Esophagus muscularis mucosa (tissue), 4 donors: ENCODE measurements at regions not wholly inside any gene's neighbourhood (a gene's known extent, or its start where the extent isn't known, plus 50 kb on each side); places are given as distances from the start of the nearest gene placed in this dataset.

Experiments used
- DNase-seq: peaks from one replicate; pipeline ENCODE4 v3.0.0-alpha.2; 2017; ENCODE audit errors: extremely low spot score
- H3K27ac ChIP-seq, 4 donors: fragments of 200-600 bp; sonication (generic); replicated peaks in 1 of 4; 1 replicate in 3 of 4; 2 replicates in 1 of 4; pipeline ENCODE4 v1.5.1; 2016 to 2019; ENCODE audit warnings: mild to moderate bottlenecking in 1 of 4
- H3K27me3 ChIP-seq, 4 donors: fragments of 200-600 bp; sonication (generic); one replicate each; pipeline versions ENCODE4 v1.5.1 to v1.6.0; 2016 to 2019
- H3K36me3 ChIP-seq, 4 donors: fragments of 200-600 bp; sonication (generic); one replicate each; pipeline ENCODE4 v1.5.1; 2016 to 2019
- H3K4me1 ChIP-seq, 4 donors: fragments of 200-600 bp; sonication (generic); one replicate each; pipeline ENCODE4 v1.5.1; 2016 to 2019
- H3K4me3 ChIP-seq, 4 donors: fragments of 200-600 bp; sonication (generic); 1 replicate in 2 of 4; 2 replicates in 2 of 4; pipeline ENCODE4 v1.5.1; 2016 to 2019; ENCODE audit warnings: mild to moderate bottlenecking in 4 of 4, moderate library complexity in 1 of 4
- H3K9me3 ChIP-seq, 4 donors: fragments of 200-600 bp; sonication (generic); 1 replicate in 3 of 4; 2 replicates in 1 of 4; pipeline ENCODE4 v1.5.1; 2016 to 2019
- CTCF ChIP-seq, 3 experiments: fragments of 200-600 bp in 2 of 3; fragments of 450-650 bp in 1 of 3; sonication (generic) in 2 of 3; IDR thresholded peaks; one replicate each; pipeline ENCODE4 v1.5.1; 2017 to 2019; ENCODE audit warnings: antibody characterized with exemption in 3 of 3, mild to moderate bottlenecking in 2 of 3, moderate library complexity in 1 of 3
- EP300 ChIP-seq: sonication (generic); formaldehyde crosslinking; IDR thresholded peaks from one replicate; pipeline ENCODE4 v1.6.1; 2017; ENCODE audit warnings: antibody characterized with exemption
- POLR2A ChIP-seq: fragments of 450-650 bp; IDR thresholded peaks from one replicate; pipeline ENCODE4 v1.6.1; 2017; ENCODE audit warnings: antibody characterized with exemption, moderate library complexity, mild to moderate bottlenecking, low read depth
- POLR2AphosphoS5 ChIP-seq, 2 donors: sonication (generic); formaldehyde crosslinking; IDR thresholded peaks; one replicate each; pipeline ENCODE4 v1.6.1; 2017; ENCODE audit warnings: antibody characterized with exemption in 2 of 2
- WGBS: methylation state at CpG from one replicate; pipeline ENCODE4 v1.1.5; 2018; 5-methylcytosine and 5-hydroxymethylcytosine counted together
- intact Hi-C: fragments of 100-400 bp; cut with DNase I; formaldehyde crosslinking; loops from one replicate; pipeline ENCODE4 v1.15.1; 2023

- Histone ChIP-seq H3K4me3 (no peak overlapping the region), H3K9me3 (no peaks in the 10 kb centered on the region), H3K4me1 (no peaks in the 10 kb centered on the region), H3K27me3 (no peaks in the 10 kb centered on the region), H3K36me3 (no peaks in the 10 kb centered on the region), H3K27ac (no peak overlapping the region)
- intact Hi-C loops, result no loop called here
- 87% methylated on average over 8 of the region's 8 CpGs for WGBS
- TF ChIP-seq POLR2AphosphoS5 (IDR thresholded peaks at IDR 0.05), result no peak
- TF ChIP-seq CTCF (IDR thresholded peaks at IDR 0.05), result no peak
- TF ChIP-seq POLR2A, result no peak
- TF ChIP-seq EP300, result no peak
- no peak for DNase-seq
Observed at GRCh38 chrX:45889471-45889870, 655.8 kb downstream of the ZNF674 start.

- TF ChIP-seq EP300, result no peak
- TF ChIP-seq POLR2A, result no peak
- no peak for TF ChIP-seq POLR2AphosphoS5 (IDR thresholded peaks at IDR 0.05)
- no peak for TF ChIP-seq CTCF (IDR thresholded peaks at IDR 0.05)
- H3K4me1 ChIP-seq, result no peaks in the 10 kb centered on the region
- no peak for DNase-seq
- H3K4me3 ChIP-seq, result no peak overlapping the region
- H3K27ac ChIP-seq, result no peak overlapping the region
- intact Hi-C loops, result no loop called here
- H3K27me3 ChIP-seq, result no peaks in the 10 kb centered on the region
- H3K36me3 ChIP-seq, result no peaks in the 10 kb centered on the region
- H3K9me3 ChIP-seq, result no peaks in the 10 kb centered on the region
Observed at GRCh38 chrX:45888518-45888917, 656.7 kb downstream of the ZNF674 start.

GRCh38 chrX:45885931-45886330, 659.3 kb downstream of the ZNF674 start:
- DNase-seq, result no peak
- no peaks in the 10 kb centered on the region for H3K4me1 ChIP-seq
- no peak overlapping the region for H3K4me3 ChIP-seq
- no peaks in the 10 kb centered on the region for H3K9me3 ChIP-seq
- no peaks in the 10 kb centered on the region for H3K36me3 ChIP-seq
- no peak overlapping the region for H3K27ac ChIP-seq
- intact Hi-C loops, result no loop called here
- no peaks in the 10 kb centered on the region for H3K27me3 ChIP-seq
- no peak for TF ChIP-seq POLR2AphosphoS5 (IDR thresholded peaks at IDR 0.05)
- TF ChIP-seq EP300, result no peak
- no peak for TF ChIP-seq CTCF (IDR thresholded peaks at IDR 0.05)
- TF ChIP-seq POLR2A, result no peak
- 80% methylated on average over 2 of the region's 2 CpGs for WGBS

GRCh38 chrX:45879512-45879911, 665.7 kb downstream of the ZNF674 start:
- Histone ChIP-seq H3K36me3 (no peaks in the 10 kb centered on the region), H3K27me3 (no peaks in the 10 kb centered on the region), H3K4me3 (no peak overlapping the region), H3K4me1 (no peaks in the 10 kb centered on the region), H3K9me3 (no peaks in the 10 kb centered on the region), H3K27ac (no peak overlapping the region)
- TF ChIP-seq CTCF (IDR thresholded peaks at IDR 0.05), result no peak
- TF ChIP-seq EP300, result no peak
- no peak for TF ChIP-seq POLR2AphosphoS5 (IDR thresholded peaks at IDR 0.05)
- no peak for TF ChIP-seq POLR2A
- WGBS, result 79% methylated on average over 3 of the region's 3 CpGs
- DNase-seq, result no peak
- intact Hi-C loops, result no loop called here

- TF ChIP-seq POLR2AphosphoS5 (IDR thresholded peaks at IDR 0.05) (no peak), EP300 (no peak), POLR2A (no peak), CTCF (IDR thresholded peaks at IDR 0.05) (no peak)
- H3K27me3 ChIP-seq, result no peaks in the 10 kb centered on the region
- no peak for DNase-seq
- 72% methylated on average over 4 of the region's 4 CpGs for WGBS
- H3K4me3 ChIP-seq, result no peak overlapping the region
- H3K36me3 ChIP-seq, result no peaks in the 10 kb centered on the region
- H3K4me1 ChIP-seq, result no peaks in the 10 kb centered on the region
- intact Hi-C loops, result no loop called here
- no peak overlapping the region for H3K27ac ChIP-seq
- H3K9me3 ChIP-seq, result no peaks in the 10 kb centered on the region
Observed at GRCh38 chrX:45876206-45876605, 669.0 kb downstream of the ZNF674 start.
